Ascending aorta (tissue), 2 donors: ENCODE measurements at regions not wholly inside any gene's neighbourhood (a gene's known extent, or its start where the extent isn't known, plus 50 kb on each side); places are given as distances from the start of the nearest gene placed in this dataset.

Experiments
- DNase-seq, 2 donors: peaks; one replicate each; pipeline ENCODE4 v3.0.0-alpha.2; 2019; ENCODE audit warnings: low spot score in 2 of 2
- H3K27ac ChIP-seq, 2 donors: fragments of 200-600 bp; sonication (generic); one replicate each; pipeline ENCODE4 v1.5.1; 2016 to 2017; ENCODE audit warnings: mild to moderate bottlenecking in 1 of 2
- H3K27me3 ChIP-seq: fragments of 200-600 bp; sonication (generic); one replicate; pipeline ENCODE4 v1.5.1; 2017
- H3K36me3 ChIP-seq, 2 donors: fragments of 200-600 bp; sonication (generic); one replicate each; pipeline ENCODE4 v1.5.1; 2016
- H3K4me1 ChIP-seq, 2 donors: fragments of 200-600 bp; sonication (generic); one replicate each; pipeline ENCODE4 v1.5.1; 2016 to 2017; ENCODE audit warnings: mild to moderate bottlenecking in 1 of 2
- H3K4me3 ChIP-seq, 2 donors: fragments of 200-600 bp; sonication (generic); one replicate each; pipeline ENCODE4 v1.5.1; 2016 to 2017; ENCODE audit warnings: mild to moderate bottlenecking in 1 of 2
- H3K9me3 ChIP-seq, 2 donors: fragments of 200-600 bp; sonication (generic); one replicate each; pipeline ENCODE4 v1.5.1; 2016
- intact Hi-C: fragments of 100-400 bp; cut with DNase I; formaldehyde crosslinking; loops from one replicate; pipeline ENCODE4 v1.15.1; 2023
- TF ChIP-seq, protein P1 (sequence below), 3 experiments: fragments of 200-600 bp in 2 of 3; fragments of 450-650 bp in 1 of 3; sonication (generic) in 2 of 3; IDR thresholded peaks; one replicate each; pipeline ENCODE4 v1.5.1; 2016 to 2019; ENCODE audit warnings: antibody characterized with exemption in 3 of 3, mild to moderate bottlenecking in 1 of 3, moderate library complexity in 1 of 3

DNA sequence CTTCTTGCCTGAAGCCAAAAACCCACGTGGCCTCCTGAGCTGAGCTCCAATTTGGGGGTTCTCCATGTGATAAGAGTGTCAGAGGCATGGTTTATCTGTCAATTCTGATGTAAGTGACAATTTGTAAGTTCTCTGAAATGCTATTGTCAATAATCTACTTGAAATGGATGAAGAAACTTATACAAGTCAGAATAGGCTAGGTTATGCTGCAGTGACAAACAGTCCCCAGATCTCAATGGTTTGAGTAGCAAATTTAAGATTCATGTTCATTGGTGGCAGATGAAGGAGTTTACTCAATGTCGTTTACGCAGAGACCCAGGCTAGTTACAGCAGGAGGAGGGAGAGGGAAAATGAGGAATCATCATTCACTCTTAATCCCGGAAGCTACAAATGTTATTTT is 352.4 kb downstream of the KIF16B start:
- intact Hi-C loops, result no loop called here
- Histone ChIP-seq H3K36me3 (no peaks in the 10 kb centered on the region), H3K4me3 (no peak overlapping the region), H3K9me3 (no peaks in the 10 kb centered on the region), H3K27ac (no peak overlapping the region), H3K4me1 (no peaks in the 10 kb centered on the region), H3K27me3 (no peaks in the 10 kb centered on the region)
- DNase-seq, result no peak
- TF ChIP-seq, protein P1, sequence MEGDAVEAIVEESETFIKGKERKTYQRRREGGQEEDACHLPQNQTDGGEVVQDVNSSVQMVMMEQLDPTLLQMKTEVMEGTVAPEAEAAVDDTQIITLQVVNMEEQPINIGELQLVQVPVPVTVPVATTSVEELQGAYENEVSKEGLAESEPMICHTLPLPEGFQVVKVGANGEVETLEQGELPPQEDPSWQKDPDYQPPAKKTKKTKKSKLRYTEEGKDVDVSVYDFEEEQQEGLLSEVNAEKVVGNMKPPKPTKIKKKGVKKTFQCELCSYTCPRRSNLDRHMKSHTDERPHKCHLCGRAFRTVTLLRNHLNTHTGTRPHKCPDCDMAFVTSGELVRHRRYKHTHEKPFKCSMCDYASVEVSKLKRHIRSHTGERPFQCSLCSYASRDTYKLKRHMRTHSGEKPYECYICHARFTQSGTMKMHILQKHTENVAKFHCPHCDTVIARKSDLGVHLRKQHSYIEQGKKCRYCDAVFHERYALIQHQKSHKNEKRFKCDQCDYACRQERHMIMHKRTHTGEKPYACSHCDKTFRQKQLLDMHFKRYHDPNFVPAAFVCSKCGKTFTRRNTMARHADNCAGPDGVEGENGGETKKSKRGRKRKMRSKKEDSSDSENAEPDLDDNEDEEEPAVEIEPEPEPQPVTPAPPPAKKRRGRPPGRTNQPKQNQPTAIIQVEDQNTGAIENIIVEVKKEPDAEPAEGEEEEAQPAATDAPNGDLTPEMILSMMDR (IDR thresholded peaks at IDR 0.05), result no peak

GRCh38 chr20:16219182-16219581 is 354.1 kb downstream of the KIF16B start:
- Histone ChIP-seq H3K4me1 (no peaks in the 10 kb centered on the region), H3K27me3 (no peaks in the 10 kb centered on the region), H3K36me3 (no peaks in the 10 kb centered on the region), H3K4me3 (no peak overlapping the region), H3K9me3 (no peaks in the 10 kb centered on the region), H3K27ac (no peak overlapping the region)
- TF ChIP-seq, protein P1 (IDR thresholded peaks at IDR 0.05), result no peak
- intact Hi-C loops, result no loop called here
- DNase-seq, result no peak

- no peaks in the 10 kb centered on the region for H3K4me1 ChIP-seq
- no peaks in the 10 kb centered on the region for H3K27me3 ChIP-seq
- no peaks in the 10 kb centered on the region for H3K9me3 ChIP-seq
- H3K4me3 ChIP-seq, result no peak overlapping the region
- TF ChIP-seq, protein P1 (IDR thresholded peaks at IDR 0.05), result no peak
- intact Hi-C loops, result no loop called here
- DNase-seq, result no peak
- H3K27ac ChIP-seq, result no peak overlapping the region
- no peaks in the 10 kb centered on the region for H3K36me3 ChIP-seq
Observed at GRCh38 chr20:16216914-16217230, 356.4 kb downstream of the KIF16B start.

DNA sequence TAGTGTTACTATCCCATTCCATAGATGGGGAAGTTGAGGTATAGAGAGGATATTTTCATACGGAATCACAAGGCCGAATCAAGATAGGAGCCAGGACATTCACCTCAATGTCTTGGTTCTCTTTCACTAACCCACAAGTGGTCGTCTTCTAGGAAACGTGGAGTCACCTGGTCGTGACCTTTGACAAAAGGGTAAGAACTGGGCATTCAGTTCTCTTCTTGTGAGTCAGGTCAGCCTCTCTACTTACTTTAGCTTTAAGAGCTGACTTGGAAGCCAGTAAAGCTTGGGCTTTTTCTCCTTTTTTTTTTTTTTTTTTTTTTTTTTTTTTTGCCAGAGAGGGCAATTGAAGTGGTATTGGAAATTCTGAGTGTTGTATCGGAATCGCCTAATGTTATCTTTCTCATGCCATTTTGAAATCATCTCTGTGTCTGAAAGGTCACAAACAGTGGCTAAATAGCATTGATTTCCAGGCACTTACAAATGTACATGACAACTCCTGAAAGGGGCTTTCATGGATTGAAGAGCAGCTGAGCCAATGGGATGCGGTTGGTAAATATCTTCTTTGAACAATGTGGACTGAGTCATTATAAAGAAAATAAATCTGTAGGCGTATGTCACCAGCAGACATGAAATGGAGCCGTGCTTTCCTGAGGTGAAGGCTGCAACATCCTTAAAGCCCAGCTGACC is 356.9 kb downstream of the KIF16B start:
- Histone ChIP-seq H3K9me3 (no peaks in the 10 kb centered on the region), H3K4me1 (no peaks in the 10 kb centered on the region), H3K4me3 (no peak overlapping the region), H3K27me3 (no peaks in the 10 kb centered on the region), H3K27ac (no peak overlapping the region), H3K36me3 (no peaks in the 10 kb centered on the region)
- intact Hi-C loops, result no loop called here
- no peak for DNase-seq
- TF ChIP-seq, protein P1 (IDR thresholded peaks at IDR 0.05), result no peak

DNA sequence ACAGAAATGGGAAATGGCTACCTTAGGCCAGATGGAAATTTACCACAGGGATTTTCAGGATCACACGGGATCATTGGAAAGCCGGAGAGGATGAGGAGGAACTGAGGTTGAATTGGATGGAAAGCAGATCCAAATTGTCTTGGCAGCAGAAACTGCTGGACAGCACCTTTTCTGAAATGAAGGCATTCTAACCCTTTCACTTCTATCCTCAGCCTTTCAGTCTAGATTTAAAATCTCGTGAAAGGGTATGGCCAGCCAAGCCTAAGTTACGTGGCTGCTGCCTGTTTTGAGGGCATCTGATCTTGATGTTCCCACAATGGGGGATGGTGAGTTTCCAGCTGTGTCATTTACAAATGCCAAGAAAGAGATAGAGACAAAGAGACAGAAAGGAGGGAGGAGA is 358.2 kb downstream of the KIF16B start:
- Histone ChIP-seq H3K4me3 (no peak overlapping the region), H3K27ac (no peak overlapping the region), H3K27me3 (no peaks in the 10 kb centered on the region), H3K4me1 (no peaks in the 10 kb centered on the region), H3K9me3 (no peaks in the 10 kb centered on the region), H3K36me3 (no peaks in the 10 kb centered on the region)
- intact Hi-C loops, result no loop called here
- TF ChIP-seq, protein P1 (IDR thresholded peaks at IDR 0.05), result no peak
- no peak for DNase-seq

DNA sequence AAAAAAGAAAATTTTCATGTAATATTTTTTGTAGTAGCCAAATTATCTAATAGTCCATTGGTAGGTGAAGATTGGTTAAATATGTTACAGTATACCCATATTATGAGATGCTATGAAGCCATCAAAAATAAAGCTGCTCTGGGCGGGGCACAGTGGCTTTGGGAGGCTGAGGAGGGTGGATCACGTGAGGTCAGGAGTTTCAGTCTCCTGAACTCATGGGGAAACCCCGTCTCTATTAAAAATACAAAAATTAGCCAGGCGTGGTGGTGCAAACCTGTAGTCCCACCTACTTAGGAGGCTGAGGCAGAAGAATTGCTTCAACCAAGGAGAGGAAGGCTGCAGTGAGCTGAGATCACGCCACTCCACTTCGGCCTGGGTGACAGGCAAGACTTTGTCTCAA is 360.5 kb downstream of the KIF16B start:
- intact Hi-C loops, result no loop called here
- Histone ChIP-seq H3K27me3 (no peaks in the 10 kb centered on the region), H3K4me3 (no peak overlapping the region), H3K4me1 (no peaks in the 10 kb centered on the region), H3K9me3 (no peaks in the 10 kb centered on the region), H3K36me3 (no peaks in the 10 kb centered on the region), H3K27ac (no peak overlapping the region)
- TF ChIP-seq, protein P1 (IDR thresholded peaks at IDR 0.05), result no peak
- DNase-seq, result no peak
